WTC11 (cell line): ENCODE measurements at regions not wholly inside any gene's neighbourhood (a gene's known extent, or its start where the extent isn't known, plus 50 kb on each side); places are given as distances from the start of the nearest gene placed in this dataset.

Experiments
- ATAC-seq: fragments of 200-7000 bp; cut with Tn5 transposase; 2 replicates; pipeline ENCODE4 v1.10.0; 2021; ENCODE audit warnings: mild to moderate bottlenecking, moderate library complexity
- CTCF ChIA-PET: fragments of 300-600 bp; sonication (Branson Sonifier 250); formaldehyde crosslinking; loops from one replicate; lab custom pipeline; 2021; ENCODE audit warnings: antibody characterized with exemption; lab: Charles Lee
- POLR2A ChIA-PET: fragments of 350-600 bp; sonication (Branson Sonifier 250); formaldehyde crosslinking; loops from one replicate; lab custom pipeline; 2021; ENCODE audit warnings: antibody characterized with exemption; lab: Charles Lee
- DNase-seq: peaks from one replicate; pipeline ENCODE4 v3.0.0; 2021; ENCODE audit warnings: low spot score
- H3K27ac Mint-ChIP-seq: 2 replicates; pipeline ENCODE4 v1.8.0; 2021; ENCODE audit warnings: mixed read lengths
- H3K27me3 Mint-ChIP-seq: 2 replicates; pipeline ENCODE4 v1.8.0; 2021; ENCODE audit warnings: low read depth, mild to moderate bottlenecking, moderate library complexity, mixed read lengths
- H3K36me3 Mint-ChIP-seq: 2 replicates; pipeline ENCODE4 v1.8.0; 2021; ENCODE audit warnings: mixed read lengths
- H3K4me1 Mint-ChIP-seq: 2 replicates; pipeline ENCODE4 v1.8.0; 2022; ENCODE audit warnings: mixed read lengths
- H3K4me3 Mint-ChIP-seq: 2 replicates; pipeline ENCODE4 v1.8.0; 2021; ENCODE audit warnings: mild to moderate bottlenecking, moderate library complexity, mixed read lengths
- H3K9me3 Mint-ChIP-seq: 2 replicates; pipeline ENCODE4 v1.8.0; 2021; ENCODE audit warnings: mixed read lengths
- ARID4B ChIP-seq: sonication (generic); formaldehyde crosslinking; IDR thresholded peaks from 2 replicates; pipeline ENCODE4 v1.8.0; 2023; ENCODE audit warnings: missing genetic modification reagents, mild to moderate bottlenecking, borderline replicate concordance
- ATF3 ChIP-seq: sonication (generic); formaldehyde crosslinking; conservative IDR thresholded peaks from 2 replicates; pipeline ENCODE4 v1.8.1; 2022; ENCODE audit warnings: mild to moderate bottlenecking, missing genetic modification reagents
- CTCF ChIP-seq: fragments of 200-600 bp; IDR thresholded peaks from 2 replicates; pipeline ENCODE4 v1.8.0; 2022; ENCODE audit warnings: antibody characterized with exemption
- E2F5 ChIP-seq: sonication (generic); formaldehyde crosslinking; IDR thresholded peaks from 2 replicates; pipeline ENCODE4 v1.8.1; 2022; ENCODE audit warnings: mild to moderate bottlenecking, moderate library complexity, missing genetic modification reagents
- ESRRA ChIP-seq: sonication (generic); formaldehyde crosslinking; IDR thresholded peaks from 2 replicates; pipeline ENCODE4 v1.8.1; 2022; ENCODE audit warnings: mild to moderate bottlenecking, missing genetic modification reagents, borderline replicate concordance
- GABPB1 ChIP-seq: sonication (generic); formaldehyde crosslinking; IDR thresholded peaks from 2 replicates; pipeline ENCODE4 v1.8.1; 2023; ENCODE audit warnings: mild to moderate bottlenecking, missing genetic modification reagents
- MAX ChIP-seq: sonication (generic); formaldehyde crosslinking; IDR thresholded peaks from 2 replicates; pipeline ENCODE4 v1.8.0; 2022; ENCODE audit warnings: mild to moderate bottlenecking, missing genetic modification reagents
- MXD4 ChIP-seq: fragments of 250-450 bp; sonication (Bioruptor Pico); IDR thresholded peaks from 2 replicates; pipeline ENCODE4 v1.8.0; 2021; ENCODE audit warnings: mild to moderate bottlenecking, moderate library complexity, borderline replicate concordance
- NR1H2 ChIP-seq: sonication (generic); formaldehyde crosslinking; IDR thresholded peaks from 2 replicates; pipeline ENCODE4 v1.9.0; 2021; ENCODE audit warnings: mild to moderate bottlenecking, moderate library complexity, missing genetic modification reagents
- PRRX2 ChIP-seq: fragments of 250-450 bp; sonication (Bioruptor Pico); IDR thresholded peaks from 2 replicates; pipeline ENCODE4 v1.8.0; 2021; ENCODE audit warnings: mild to moderate bottlenecking
- SMAD4 ChIP-seq: sonication (generic); formaldehyde crosslinking; IDR thresholded peaks from 2 replicates; pipeline ENCODE4 v1.8.0; 2022; ENCODE audit warnings: mild to moderate bottlenecking, missing genetic modification reagents
- USF1 ChIP-seq: sonication (generic); formaldehyde crosslinking; IDR thresholded peaks from 2 replicates; pipeline ENCODE4 v1.8.0; 2022; ENCODE audit warnings: mild to moderate bottlenecking, missing genetic modification reagents
- ZMAT4 ChIP-seq: fragments of 250-450 bp; sonication (Bioruptor Pico); IDR thresholded peaks from 2 replicates; pipeline ENCODE4 v1.9.0; 2021; ENCODE audit warnings: mild to moderate bottlenecking
- ZNF121 ChIP-seq: sonication (generic); formaldehyde crosslinking; IDR thresholded peaks from 2 replicates; pipeline ENCODE4 v1.8.0; 2023; ENCODE audit warnings: missing genetic modification reagents
- ZNF138 ChIP-seq: sonication (generic); formaldehyde crosslinking; conservative IDR thresholded peaks from 2 replicates; pipeline ENCODE4 v1.8.1; 2022; ENCODE audit warnings: mild to moderate bottlenecking, moderate library complexity, missing genetic modification reagents
- ZNF219 ChIP-seq: sonication (generic); formaldehyde crosslinking; IDR thresholded peaks from 2 replicates; pipeline ENCODE4 v1.8.0; 2023; ENCODE audit warnings: missing genetic modification reagents, mild to moderate bottlenecking, borderline replicate concordance
- ZNF416 ChIP-seq: fragments of 250-450 bp; sonication (Bioruptor Pico); IDR thresholded peaks from 2 replicates; pipeline ENCODE4 v1.9.0; 2021; ENCODE audit warnings: mild to moderate bottlenecking, inconsistent platforms

GRCh38 chr12:78284417-78284816 is 453.7 kb downstream of the NAV3 start (continued):
- TF ChIP-seq ARID4B (CRISPR knock-in tag), result no peak
- no peak for TF ChIP-seq GABPB1 (CRISPR knock-in tag)
- TF ChIP-seq USF1 (CRISPR knock-in tag), result no peak
- TF ChIP-seq ZNF121, result no peak
- TF ChIP-seq NR1H2 (CRISPR knock-in tag), result no peak
- TF ChIP-seq ZMAT4 (CRISPR knock-in tag), result no peak
- TF ChIP-seq CTCF, result no peak
- TF ChIP-seq ZNF138, result no peak
- no peak for TF ChIP-seq ATF3 (CRISPR knock-in tag)
- TF ChIP-seq ESRRA, result no peak
- no peak for TF ChIP-seq ZNF219 (CRISPR knock-in tag)
- TF ChIP-seq MAX (CRISPR knock-in tag), result no peak

GRCh38 chr12:78290606-78291345 is 460.1 kb downstream of the NAV3 start:
- H3K4me3 Mint-ChIP-seq, result no peak overlapping the region
- ChIA-PET POLR2A (interaction anchor here (0.6 to 0.7 kb wide), 3 partner anchors 26 to 103 kb away, joined by 3 to 6 read pairs (median 4); no protein-coding TSS in a partner anchor), CTCF (interaction anchor here (0.6 to 1.5 kb wide), 4 partner anchors 10 to 984 kb away, joined by 3 to 4 read pairs (median 3); no protein-coding TSS in a partner anchor)
- H3K4me1 Mint-ChIP-seq, result no peaks in the 10 kb centered on the region; the same call in 1 of the 2 replicates
- no peak for ATAC-seq
- TF ChIP-seq PRRX2 (CRISPR knock-in tag), result no peak
- TF ChIP-seq ZNF416 (CRISPR knock-in tag), result no peak
- no peak for TF ChIP-seq E2F5 (CRISPR knock-in tag)
- no peak for TF ChIP-seq SMAD4 (CRISPR knock-in tag)
- TF ChIP-seq MXD4 (CRISPR knock-in tag), result no peak
- TF ChIP-seq ESRRA, result no peak
- H3K9me3 Mint-ChIP-seq, result no peaks in the 10 kb centered on the region
- no peaks in the 10 kb centered on the region for H3K27me3 Mint-ChIP-seq
- no peak for DNase-seq
- no peaks in the 10 kb centered on the region for H3K36me3 Mint-ChIP-seq
- no peak overlapping the region for H3K27ac Mint-ChIP-seq
